GM18907 (cell line): ENCODE measurements at regions not wholly inside any gene's neighbourhood (a gene's known extent, or its start where the extent isn't known, plus 50 kb on each side); places are given as distances from the start of the nearest gene placed in this dataset.
"Not testable (repeated sequence)": the region's sequence is repeated elsewhere in the genome, so short reads cannot be mapped to it uniquely, and the experiment has no call there.

Source experiments
- ATAC-seq: cut with Tn5 transposase; IDR thresholded peaks from one replicate; pipeline ENCODE4 v1.9.1; 2021; ENCODE audit warnings: mild to moderate bottlenecking, moderate library complexity; ENCODE audit not compliant: unreplicated experiment

GRCh38 chr13:109981000-109981399 lies 194.6 kb upstream of the IRS2 start:
- no peak for ATAC-seq

- not testable (repeated sequence) for ATAC-seq
These were observed 193.3 kb upstream of the IRS2 start for GRCh38 chr13:109979676-109980075.

GRCh38 chr13:109979228-109979627 lies 192.8 kb upstream of the IRS2 start:
- no peak for ATAC-seq

DNA sequence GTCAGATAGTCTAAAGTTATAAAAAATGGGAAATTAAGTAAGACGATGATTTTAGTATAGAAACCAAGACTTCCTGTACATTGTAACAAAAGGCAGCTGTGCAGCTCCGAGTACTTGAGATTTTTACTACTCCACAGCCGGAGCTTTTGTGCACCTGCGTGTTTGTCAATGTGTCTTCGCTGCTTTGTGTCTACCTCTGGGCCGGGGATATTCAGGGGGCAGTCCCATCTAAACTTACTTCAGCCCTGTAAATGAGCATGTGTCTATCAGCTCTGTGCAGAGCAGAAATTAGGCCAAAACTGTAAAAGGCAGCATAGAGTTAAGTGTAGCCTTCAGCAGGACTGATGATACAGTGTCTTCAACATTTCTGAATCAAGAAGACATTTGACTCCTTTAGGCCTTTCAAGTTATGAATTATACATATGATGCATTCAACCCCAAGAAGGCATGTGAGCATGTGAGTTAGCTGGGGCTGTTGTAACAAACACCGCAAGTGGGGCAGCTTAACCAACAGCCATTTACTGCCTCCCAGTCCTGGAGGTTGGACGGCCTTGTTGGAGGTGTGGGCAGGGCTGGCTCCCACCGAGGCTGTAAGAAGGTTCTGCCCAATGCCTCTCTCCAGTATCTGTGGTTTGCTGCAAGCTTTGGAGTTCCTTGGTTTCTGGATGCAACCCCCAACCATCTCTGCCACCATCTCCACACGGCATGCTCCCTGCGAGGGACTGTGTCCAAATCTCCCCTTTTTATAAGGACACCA lies 191.0 kb upstream of the IRS2 start:
- ATAC-seq = no peak

DNA sequence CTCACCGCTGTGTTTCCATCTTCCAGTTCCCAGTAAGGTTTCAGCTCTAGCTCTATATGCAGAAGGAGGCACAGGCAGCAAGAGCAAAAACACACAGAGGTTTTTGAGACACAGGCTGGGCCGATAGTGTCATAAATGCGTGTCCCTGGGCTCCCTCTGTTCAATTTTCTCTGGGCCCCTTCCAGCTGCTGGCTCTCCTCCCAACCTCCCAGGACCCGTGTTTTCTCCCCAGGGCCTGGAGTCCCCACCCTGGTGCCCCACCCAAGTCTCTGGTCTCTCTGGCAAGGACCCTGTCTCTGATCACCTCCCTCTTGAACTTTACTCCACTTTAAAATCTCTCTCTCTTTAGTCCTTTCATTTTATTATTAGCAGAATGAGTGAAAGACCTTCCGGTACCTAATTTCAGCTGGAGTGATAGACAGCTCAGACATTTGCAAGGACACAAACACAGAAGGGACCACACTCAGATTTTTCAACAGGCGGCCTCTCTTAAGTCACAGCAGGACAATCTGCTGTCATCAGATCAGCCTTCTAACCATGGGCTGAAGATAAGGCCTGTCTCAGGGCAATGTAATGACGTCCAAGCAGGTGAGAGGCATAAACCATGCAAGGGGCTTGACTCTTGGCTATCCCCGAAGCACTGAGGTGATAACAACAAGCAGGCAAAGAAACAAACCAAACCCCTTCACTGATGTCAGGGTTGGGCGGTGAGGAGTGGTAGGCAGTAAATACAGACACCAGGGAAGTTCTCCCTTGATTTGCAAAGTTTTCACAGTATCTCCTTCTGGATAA lies 190.0 kb upstream of the IRS2 start:
- no peak for ATAC-seq

- ATAC-seq = no peak
These were observed 188.0 kb upstream of the IRS2 start for GRCh38 chr13:109974354-109974753.

DNA sequence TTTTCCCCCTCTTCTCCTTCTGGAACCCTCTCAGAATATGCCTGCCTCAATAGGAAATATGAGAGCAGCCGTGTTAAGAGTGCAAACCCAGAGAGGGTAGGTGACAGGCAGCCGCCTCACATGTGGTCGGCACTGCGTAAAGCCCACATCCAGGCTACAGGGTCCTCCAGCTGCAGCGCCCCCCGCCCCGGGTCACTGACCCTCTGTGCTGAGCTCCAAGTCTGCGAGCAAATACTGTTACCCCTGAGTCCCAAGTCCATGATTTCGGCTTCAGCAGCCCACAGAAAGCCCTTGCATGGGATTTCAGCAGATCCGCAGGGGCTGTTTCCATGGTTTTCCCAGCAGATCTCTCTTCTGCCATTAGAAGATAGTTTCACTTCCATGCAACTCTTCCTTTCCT lies 186.9 kb upstream of the IRS2 start:
- no peak for ATAC-seq

- no peak for ATAC-seq
These were observed 185.2 kb upstream of the IRS2 start for GRCh38 chr13:109971456-109972090.

- ATAC-seq = no peak
These were observed 184.6 kb upstream of the IRS2 start for GRCh38 chr13:109971006-109971405.

DNA sequence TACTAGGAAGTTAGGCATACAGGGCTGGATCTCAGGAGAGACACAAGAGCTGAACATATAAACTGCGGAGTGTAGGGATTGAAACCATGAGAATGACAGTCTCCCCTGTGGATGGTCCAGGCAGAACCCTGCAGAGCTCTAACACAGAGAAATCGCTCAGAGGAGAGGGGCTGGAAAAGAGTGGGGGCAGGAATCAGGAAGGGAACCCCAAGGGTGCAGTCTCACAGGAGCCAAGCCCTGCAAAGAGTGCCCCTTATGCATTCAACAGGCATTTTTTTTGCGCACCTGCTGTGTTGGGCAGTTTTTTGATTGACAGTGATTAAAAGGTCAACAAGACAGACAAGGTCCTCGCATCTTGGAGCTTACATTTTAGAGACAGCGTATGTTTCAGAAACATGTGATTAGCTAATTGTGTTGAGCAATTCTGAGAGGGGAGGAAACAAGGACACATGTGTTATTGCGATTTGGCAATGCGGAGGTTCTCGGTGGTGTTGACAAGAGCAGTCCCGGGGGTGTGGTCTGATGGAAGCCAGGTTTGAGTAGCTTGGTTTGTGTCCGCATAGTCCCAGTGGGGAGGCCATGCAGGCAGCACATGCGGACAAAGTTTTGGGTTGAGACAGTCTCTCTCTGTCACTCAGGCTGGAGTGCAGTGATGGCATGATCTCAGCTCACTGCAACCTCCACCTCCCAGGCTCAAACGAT lies 182.6 kb upstream of the IRS2 start:
- no peak for ATAC-seq

GRCh38 chr13:109963960-109964563 lies 177.7 kb upstream of the IRS2 start:
- no peak for ATAC-seq

- no peak for ATAC-seq
These were observed 177.0 kb upstream of the IRS2 start for GRCh38 chr13:109963384-109963783.

GRCh38 chr13:109959903-109960302 lies 173.5 kb upstream of the IRS2 start:
- no peak for ATAC-seq

- ATAC-seq = no peak
These were observed 171.5 kb upstream of the IRS2 start for GRCh38 chr13:109957875-109958274.

DNA sequence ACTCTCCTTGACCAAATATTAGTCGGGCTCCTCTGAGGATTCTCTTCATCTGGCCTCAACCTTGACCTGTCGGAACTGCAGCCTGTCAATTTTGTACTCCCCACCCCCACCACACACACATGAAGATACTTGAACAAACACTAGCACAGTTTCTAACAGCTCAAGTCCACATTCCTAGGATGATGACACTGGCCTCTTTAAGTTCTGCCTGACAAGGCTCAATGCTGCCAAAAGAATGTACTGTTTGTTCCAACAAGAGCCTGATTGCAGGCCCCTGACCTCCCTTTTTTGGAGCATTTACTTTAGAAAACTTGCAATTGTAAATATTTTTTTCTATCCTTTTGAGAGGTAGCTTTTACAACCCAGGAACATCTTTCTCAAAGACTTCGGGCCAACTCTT lies 169.2 kb upstream of the IRS2 start:
- ATAC-seq = no peak

DNA sequence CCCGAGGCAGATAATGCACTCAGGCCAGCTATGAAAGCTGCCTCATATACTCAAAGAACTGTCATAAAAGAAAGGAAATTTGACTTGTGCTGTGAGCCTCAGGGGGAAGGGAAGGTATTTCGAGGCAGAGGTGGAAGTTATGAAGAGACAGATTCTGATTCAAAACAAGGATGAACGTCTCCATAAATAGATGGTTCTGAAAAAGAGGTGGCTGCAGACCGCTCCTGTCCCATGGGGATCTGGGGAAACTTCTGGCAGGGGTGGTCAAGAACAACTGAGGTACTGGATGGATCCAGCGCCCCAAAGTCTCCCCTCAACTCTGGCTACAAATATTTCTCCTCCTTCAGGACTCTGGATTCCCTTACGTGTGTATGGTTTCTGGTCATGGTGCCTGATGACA lies 168.1 kb upstream of the IRS2 start:
- ATAC-seq = no peak

- no peak for ATAC-seq
These were observed 165.1 kb upstream of the IRS2 start for GRCh38 chr13:109951491-109951890.

DNA sequence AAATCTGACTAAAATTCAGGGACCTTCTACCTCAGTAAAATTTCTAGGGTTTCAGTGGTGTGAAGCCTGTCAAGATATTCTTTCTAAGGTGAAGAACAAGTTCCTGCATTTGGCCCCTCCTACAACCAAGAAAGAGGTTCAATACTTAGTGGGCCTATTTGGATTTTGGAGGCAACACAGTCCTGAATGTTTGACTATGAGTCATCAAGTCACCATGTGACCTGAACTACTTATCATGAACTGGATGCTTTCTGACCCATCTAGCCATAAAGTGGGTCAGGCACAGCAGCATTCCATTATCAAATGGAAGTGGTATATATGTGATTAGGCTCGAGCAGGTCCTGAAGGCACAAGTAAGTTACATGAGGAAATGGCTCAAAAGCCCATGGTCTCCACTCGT lies 163.0 kb upstream of the IRS2 start:
- no peak for ATAC-seq

GRCh38 chr13:109947006-109947405 lies 160.6 kb upstream of the IRS2 start:
- ATAC-seq = no peak

- ATAC-seq = no peak
These were observed 159.0 kb upstream of the IRS2 start for GRCh38 chr13:109945206-109945960.
